Ishikawa (cell line): ENCODE measurements at regions not wholly inside any gene's neighbourhood (a gene's known extent, or its start where the extent isn't known, plus 50 kb on each side); places are given as distances from the start of the nearest gene placed in this dataset.

Experiments used
- EP300 ChIP-seq: IDR thresholded peaks from 2 replicates; pipeline ENCODE4 v1.6.1; 2012; ENCODE audit warnings: borderline replicate concordance
- FOXM1 ChIP-seq: IDR thresholded peaks from 2 replicates; pipeline ENCODE4 v1.6.1; 2012; ENCODE audit warnings: low read depth, borderline replicate concordance
- MAX ChIP-seq: IDR thresholded peaks from 2 replicates; pipeline ENCODE4 v1.6.1; 2012
- RAD21 ChIP-seq: IDR thresholded peaks from 2 replicates; pipeline ENCODE4 v1.6.1; 2012; ENCODE audit warnings: low read depth
- TAF1 ChIP-seq: IDR thresholded peaks from 2 replicates; pipeline ENCODE4 v1.6.1; 2012; ENCODE audit warnings: low read depth, mild to moderate bottlenecking
- USF1 ChIP-seq: IDR thresholded peaks from 2 replicates; pipeline ENCODE4 v1.6.1; 2012
- YY1 ChIP-seq: IDR thresholded peaks from 2 replicates; pipeline ENCODE4 v1.6.1; 2012; ENCODE audit warnings: low read depth
- ZBTB7A ChIP-seq: IDR thresholded peaks from 2 replicates; pipeline ENCODE4 v1.6.1; 2012; ENCODE audit warnings: low read depth
- TF ChIP-seq, protein P1 (sequence below): IDR thresholded peaks from 2 replicates; pipeline ENCODE4 v1.6.1; 2012; ENCODE audit warnings: low read depth, mild to moderate bottlenecking

- no peak for TF ChIP-seq EP300
- no peak for TF ChIP-seq MAX
- no peak for TF ChIP-seq ZBTB7A
- TF ChIP-seq TAF1, result no peak
- TF ChIP-seq FOXM1, result no peak
- TF ChIP-seq, protein P1, sequence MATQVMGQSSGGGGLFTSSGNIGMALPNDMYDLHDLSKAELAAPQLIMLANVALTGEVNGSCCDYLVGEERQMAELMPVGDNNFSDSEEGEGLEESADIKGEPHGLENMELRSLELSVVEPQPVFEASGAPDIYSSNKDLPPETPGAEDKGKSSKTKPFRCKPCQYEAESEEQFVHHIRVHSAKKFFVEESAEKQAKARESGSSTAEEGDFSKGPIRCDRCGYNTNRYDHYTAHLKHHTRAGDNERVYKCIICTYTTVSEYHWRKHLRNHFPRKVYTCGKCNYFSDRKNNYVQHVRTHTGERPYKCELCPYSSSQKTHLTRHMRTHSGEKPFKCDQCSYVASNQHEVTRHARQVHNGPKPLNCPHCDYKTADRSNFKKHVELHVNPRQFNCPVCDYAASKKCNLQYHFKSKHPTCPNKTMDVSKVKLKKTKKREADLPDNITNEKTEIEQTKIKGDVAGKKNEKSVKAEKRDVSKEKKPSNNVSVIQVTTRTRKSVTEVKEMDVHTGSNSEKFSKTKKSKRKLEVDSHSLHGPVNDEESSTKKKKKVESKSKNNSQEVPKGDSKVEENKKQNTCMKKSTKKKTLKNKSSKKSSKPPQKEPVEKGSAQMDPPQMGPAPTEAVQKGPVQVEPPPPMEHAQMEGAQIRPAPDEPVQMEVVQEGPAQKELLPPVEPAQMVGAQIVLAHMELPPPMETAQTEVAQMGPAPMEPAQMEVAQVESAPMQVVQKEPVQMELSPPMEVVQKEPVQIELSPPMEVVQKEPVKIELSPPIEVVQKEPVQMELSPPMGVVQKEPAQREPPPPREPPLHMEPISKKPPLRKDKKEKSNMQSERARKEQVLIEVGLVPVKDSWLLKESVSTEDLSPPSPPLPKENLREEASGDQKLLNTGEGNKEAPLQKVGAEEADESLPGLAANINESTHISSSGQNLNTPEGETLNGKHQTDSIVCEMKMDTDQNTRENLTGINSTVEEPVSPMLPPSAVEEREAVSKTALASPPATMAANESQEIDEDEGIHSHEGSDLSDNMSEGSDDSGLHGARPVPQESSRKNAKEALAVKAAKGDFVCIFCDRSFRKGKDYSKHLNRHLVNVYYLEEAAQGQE, result no peak
- no peak for TF ChIP-seq USF1
- no peak for TF ChIP-seq RAD21
- no peak for TF ChIP-seq YY1
Measured at GRCh38 chr2:189267925-189268579, 88.5 kb upstream of the COL5A2 start.
